HG03575 (cell line): ENCODE measurements at regions not wholly inside any gene's neighbourhood (a gene's known extent, or its start where the extent isn't known, plus 50 kb on each side); places are given as distances from the start of the nearest gene placed in this dataset.

Source experiments
- ATAC-seq: cut with Tn5 transposase; IDR thresholded peaks from one replicate; pipeline ENCODE4 v1.9.1; 2021; ENCODE audit not compliant: unreplicated experiment, insufficient number of reproducible peaks, low FRiP score; ENCODE audit errors: extremely low read depth

GRCh38 chr6:145480024-145480423 lies 255.3 kb downstream of the EPM2A start:
- no peak for ATAC-seq

GRCh38 chr6:145483191-145483996 lies 251.9 kb downstream of the EPM2A start:
- ATAC-seq = no peak

- no peak for ATAC-seq
Measured at GRCh38 chr6:145485288-145485687, 250.0 kb downstream of the EPM2A start.

GRCh38 chr6:145486306-145486705 lies 249.0 kb downstream of the EPM2A start:
- no peak for ATAC-seq

GRCh38 chr6:145489583-145489982 lies 245.7 kb downstream of the EPM2A start:
- no peak for ATAC-seq

- ATAC-seq = no peak
Measured at GRCh38 chr6:145490068-145490467, 245.3 kb downstream of the EPM2A start.

- ATAC-seq = no peak
Measured at GRCh38 chr6:145491126-145491525, 244.2 kb downstream of the EPM2A start.

- no peak for ATAC-seq
Measured at GRCh38 chr6:145497006-145497405, 238.3 kb downstream of the EPM2A start.

GRCh38 chr6:145498425-145498824 lies 236.9 kb downstream of the EPM2A start:
- no peak for ATAC-seq

- no peak for ATAC-seq
Measured at GRCh38 chr6:145502416-145502815, 232.9 kb downstream of the EPM2A start.

GRCh38 chr6:145506136-145506535 lies 229.2 kb downstream of the EPM2A start:
- no peak for ATAC-seq

GRCh38 chr6:145506565-145506964 lies 228.8 kb downstream of the EPM2A start:
- ATAC-seq = no peak

- no peak for ATAC-seq
Measured at GRCh38 chr6:145507239-145507638, 228.1 kb downstream of the EPM2A start.

- ATAC-seq = no peak
Measured at GRCh38 chr6:145508107-145508506, 227.2 kb downstream of the EPM2A start.

GRCh38 chr6:145517492-145517891 lies 217.8 kb downstream of the EPM2A start:
- ATAC-seq = no peak

- ATAC-seq = no peak
Measured at GRCh38 chr6:145525038-145525437, 210.3 kb downstream of the EPM2A start.

GRCh38 chr6:145529582-145529981 lies 205.7 kb downstream of the EPM2A start:
- no peak for ATAC-seq

GRCh38 chr6:145530454-145530853 lies 204.9 kb downstream of the EPM2A start:
- ATAC-seq = no peak

GRCh38 chr6:145531032-145531431 lies 204.3 kb downstream of the EPM2A start:
- no peak for ATAC-seq

GRCh38 chr6:145531822-145532221 lies 203.5 kb downstream of the EPM2A start:
- no peak for ATAC-seq

GRCh38 chr6:145532361-145532760 lies 203.0 kb downstream of the EPM2A start:
- no peak for ATAC-seq
